ENCODE measurements at regions not wholly inside any gene's neighbourhood (a gene's known extent, or its start where the extent isn't known, plus 50 kb on each side); places are given as distances from the start of the nearest gene placed in this dataset.
A peak's percentile ranks its signal among the peaks of the same experiment; 100 is the strongest.
"Not testable (repeated sequence)": the region's sequence is repeated elsewhere in the genome, so short reads cannot be mapped to it uniquely, and the experiment has no call there.

- not testable (repeated sequence) for DNase-seq (ENCODE audit: low read depth)
These were observed 293.7 kb upstream of the PLGLB1 start for GRCh38 chr2:87315183-87315902.

- DNase-seq (ENCODE audit: low read depth): not testable (repeated sequence)
These were observed 295.5 kb upstream of the PLGLB1 start for GRCh38 chr2:87317193-87317592.

- not testable (repeated sequence) for DNase-seq (ENCODE audit: low read depth)
These were observed 297.3 kb upstream of the PLGLB1 start for GRCh38 chr2:87318814-87319491.

DNA sequence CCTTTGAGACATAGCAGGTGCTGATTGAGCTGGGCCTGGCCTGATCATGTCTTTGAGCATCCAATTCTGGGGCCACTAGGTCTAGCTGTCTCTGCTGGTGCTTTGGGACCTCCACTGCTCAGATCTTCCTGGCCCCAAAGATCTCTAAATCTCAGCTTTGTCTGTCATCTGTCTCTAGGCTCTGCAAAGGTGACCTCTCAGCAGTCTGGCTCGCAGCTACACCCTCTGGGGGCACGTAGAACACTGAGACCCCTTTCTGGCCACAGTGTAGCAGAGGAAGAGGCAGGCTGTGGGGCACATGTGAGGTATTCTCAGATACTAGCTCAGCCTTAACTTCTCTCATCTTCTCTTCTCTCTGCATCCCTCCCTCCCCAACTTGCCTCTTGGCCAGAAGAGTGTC, 298.1 kb upstream of the PLGLB1 start:
- not testable (repeated sequence) for DNase-seq (ENCODE audit: low read depth)

GRCh38 chr2:87321201-87321600, 299.6 kb upstream of the PLGLB1 start:
- DNase-seq (ENCODE audit: low read depth): not testable (repeated sequence)

DNA sequence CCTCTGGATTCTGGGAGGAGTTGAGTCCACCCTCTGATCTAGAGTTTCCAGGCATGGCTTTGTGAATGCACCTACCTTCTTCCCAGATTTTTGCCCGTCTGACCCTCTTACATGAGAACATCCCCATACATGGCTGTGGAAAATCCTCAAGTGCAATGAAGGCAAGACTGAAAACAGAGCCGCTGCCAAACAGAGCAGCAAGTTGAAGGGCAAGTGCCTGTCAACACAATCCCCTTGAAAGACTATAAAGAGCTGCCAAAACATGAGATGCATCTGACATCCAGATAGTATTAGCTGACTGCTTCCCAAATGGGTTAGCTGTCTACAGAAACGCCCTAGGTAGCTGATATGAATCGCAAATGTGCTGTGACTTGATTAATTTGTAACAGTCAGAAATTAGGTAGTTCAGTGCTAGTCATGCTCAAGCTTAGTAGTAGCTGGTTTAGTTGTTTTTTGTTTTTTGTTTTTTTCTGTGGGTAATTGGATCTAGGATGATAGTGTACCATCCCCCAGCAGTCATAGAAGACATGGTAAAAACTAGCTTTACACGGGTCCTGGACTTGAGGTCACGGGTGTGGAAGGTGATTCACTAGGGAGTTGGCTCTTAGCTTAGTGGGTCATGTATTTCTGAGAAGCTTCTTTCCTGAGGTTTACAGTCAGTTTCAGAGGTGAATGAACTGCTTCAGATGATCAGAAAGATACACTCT, 302.8 kb upstream of the PLGLB1 start:
- DNase-seq (ENCODE audit: low read depth): not testable (repeated sequence)

GRCh38 chr2:87325042-87325910, 303.6 kb upstream of the PLGLB1 start:
- DNase-seq (ENCODE audit: low read depth): not testable (repeated sequence)

GRCh38 chr2:87325911-87326294, 304.3 kb upstream of the PLGLB1 start:
- not testable (repeated sequence) for DNase-seq (ENCODE audit: low read depth)

DNA sequence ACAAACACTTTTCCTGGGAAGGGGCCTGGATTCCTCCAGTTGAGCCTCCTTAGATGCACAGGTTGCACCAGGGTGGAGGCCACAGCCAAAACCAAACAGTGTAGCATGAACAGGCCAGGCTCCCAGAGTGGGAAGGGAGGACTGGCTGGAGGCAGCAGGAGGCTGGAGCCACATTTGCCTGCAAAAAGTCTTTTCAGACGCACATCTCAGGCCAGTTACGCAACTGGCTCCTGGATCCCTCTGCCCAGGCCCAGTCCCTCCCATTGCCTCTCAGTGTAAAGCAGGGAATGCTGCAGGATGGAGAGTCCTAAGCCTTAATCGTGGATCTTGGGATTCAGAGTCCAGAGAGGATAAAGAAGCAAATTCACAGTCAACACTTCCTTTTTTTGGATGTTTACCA, 305.1 kb upstream of the PLGLB1 start:
- DNase-seq (ENCODE audit: low read depth): not testable (repeated sequence)

GRCh38 chr2:87327648-87328371, 306.2 kb upstream of the PLGLB1 start:
- DNase-seq (ENCODE audit: low read depth): not testable (repeated sequence)

DNA sequence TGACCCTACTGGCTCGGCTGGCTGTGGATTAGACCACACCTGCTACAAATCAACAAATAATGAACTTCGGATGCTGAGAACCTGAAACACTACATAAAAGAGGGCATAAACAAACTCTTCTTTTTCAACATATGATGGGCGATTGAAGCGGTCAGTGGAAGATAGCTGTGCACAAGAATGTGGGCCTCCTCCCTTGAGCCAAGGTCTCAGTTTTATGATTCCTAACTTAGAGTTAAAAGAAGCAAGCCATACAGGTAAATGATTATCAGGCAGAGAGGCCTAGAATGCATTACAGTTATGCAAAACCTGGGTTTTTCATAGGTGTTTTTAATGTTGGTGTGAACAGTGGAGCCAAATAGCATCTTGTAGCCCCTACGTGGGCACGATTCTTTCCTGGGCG, 307.9 kb upstream of the PLGLB1 start:
- not testable (repeated sequence) for DNase-seq (ENCODE audit: low read depth)

- DNase-seq (ENCODE audit: low read depth): not testable (repeated sequence)
These were observed 308.8 kb upstream of the PLGLB1 start for GRCh38 chr2:87330486-87330885.

DNA sequence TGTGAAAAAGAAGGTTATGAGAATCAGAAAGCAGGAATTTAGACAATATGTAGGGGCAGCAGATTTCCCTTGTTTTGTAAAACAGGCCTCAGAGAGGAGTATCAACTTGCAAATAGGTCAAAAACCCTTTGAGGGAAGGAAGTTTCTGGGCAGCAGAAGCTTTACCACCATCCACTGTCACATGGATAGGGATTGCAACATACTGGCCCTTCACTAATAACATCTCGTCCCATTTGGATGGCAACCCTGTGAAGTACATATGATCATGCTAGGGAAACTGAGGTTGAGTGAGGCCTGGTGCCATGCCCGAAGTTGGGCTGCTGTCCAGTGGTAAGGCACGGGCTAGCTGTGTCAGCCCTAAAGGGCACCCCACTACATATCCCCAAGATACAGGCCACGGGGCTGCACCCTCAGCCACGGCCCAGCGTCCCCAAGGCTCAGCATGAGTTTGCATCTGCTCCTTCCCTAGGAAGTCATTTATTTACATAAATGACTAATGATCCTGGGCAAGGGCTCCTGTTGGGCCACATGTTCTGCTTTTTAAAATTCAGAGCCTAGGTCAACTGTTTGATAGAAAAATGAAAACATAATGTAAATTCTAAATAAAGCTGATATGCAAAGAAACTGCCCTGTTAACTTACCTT, 310.4 kb upstream of the PLGLB1 start:
- DNase-seq (ENCODE audit: low read depth): not testable (repeated sequence)

- not testable (repeated sequence) for DNase-seq (ENCODE audit: low read depth)
These were observed 313.2 kb upstream of the PLGLB1 start for GRCh38 chr2:87334888-87335287.

DNA sequence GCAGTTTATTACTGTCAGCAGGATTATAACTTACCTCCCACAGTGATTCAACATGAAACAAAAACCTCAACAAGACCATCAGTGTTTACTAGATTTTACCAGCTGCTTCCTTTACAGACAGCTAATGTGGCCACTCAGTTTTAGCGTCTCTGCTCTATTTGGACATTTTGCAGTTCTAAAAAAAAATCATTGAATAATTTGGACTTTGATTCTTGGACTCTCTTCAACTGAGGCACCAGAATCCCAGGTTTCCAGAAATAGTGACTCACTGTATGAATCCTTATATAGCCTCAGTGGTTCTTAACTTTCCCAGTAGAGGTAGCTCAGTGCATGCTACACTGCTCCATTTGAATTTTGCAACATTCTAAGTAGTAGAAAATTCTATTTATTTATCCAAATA, 317.4 kb upstream of the PLGLB1 start:
- DNase-seq (ENCODE audit: low read depth): not testable (repeated sequence)

DNA sequence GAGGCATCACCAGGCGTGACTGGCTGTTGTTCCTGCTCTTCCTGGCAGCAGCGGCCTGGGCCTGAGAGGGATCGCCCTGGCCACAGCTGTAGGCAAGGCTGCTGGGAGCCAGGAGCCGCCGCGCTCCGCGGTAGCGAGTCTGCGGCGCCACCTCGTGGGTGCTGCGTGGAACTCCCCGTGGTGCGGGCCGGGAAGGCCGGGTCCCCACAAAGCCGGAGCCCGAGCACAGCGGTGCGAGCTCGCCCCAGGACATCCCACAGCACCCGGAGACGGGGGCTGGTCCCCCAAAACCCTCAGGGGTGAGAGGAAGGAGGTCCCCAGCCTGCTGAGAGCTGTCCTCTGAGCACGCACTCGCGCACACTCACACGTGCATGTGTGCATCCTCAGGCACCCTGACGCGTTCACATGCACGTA, 320.0 kb upstream of the PLGLB1 start:
- peak; percentile 14 for DNase-seq (ENCODE audit: low read depth)

DNA sequence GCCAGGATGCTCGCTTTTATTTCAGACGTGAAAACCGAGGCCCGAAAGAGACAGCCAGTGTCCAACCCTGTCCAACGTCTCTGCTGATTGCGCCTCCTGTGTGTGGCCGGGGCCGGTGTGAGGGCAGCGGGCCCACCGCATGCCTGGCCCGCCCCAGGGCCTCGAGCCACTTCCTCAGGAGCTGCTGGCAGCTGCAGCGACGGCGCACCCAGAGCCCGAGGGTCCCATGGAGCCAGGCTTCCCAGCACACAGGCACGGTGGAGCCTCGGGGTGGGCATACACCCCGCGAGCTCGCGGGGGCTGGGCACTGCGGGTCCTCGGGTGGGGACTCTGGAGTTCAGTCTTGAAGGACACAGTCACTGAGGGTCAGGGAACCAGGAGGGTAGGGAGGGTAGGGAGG, 320.5 kb upstream of the PLGLB1 start:
- DNase-seq (ENCODE audit: low read depth): not testable (repeated sequence)

GRCh38 chr2:87343347-87343746, 321.7 kb upstream of the PLGLB1 start:
- not testable (repeated sequence) for DNase-seq (ENCODE audit: low read depth)

DNA sequence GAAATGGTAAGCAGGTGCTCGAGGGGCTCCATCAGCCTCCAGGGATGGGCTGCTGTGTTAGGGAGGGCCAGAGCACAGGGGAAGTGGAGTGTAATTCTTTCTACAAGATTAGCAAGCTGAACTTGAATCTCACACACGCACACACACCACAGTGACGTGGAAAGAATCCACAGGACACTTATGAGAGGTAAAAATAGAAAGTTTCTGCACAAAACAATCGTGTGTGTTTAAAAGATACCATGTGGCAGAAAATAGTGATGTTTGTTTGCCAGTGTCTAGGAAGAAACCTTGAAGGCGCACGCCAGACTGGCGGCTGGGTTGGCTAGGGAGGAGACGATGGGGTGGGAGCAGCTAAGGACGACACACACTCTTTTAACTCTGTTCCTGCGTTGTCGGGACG, 323.6 kb upstream of the PLGLB1 start:
- DNase-seq (ENCODE audit: low read depth): not testable (repeated sequence)

- DNase-seq (ENCODE audit: low read depth): not testable (repeated sequence)
These were observed 326.9 kb upstream of the PLGLB1 start for GRCh38 chr2:87348556-87348955.

- DNase-seq (ENCODE audit: low read depth): not testable (repeated sequence)
These were observed 327.4 kb upstream of the PLGLB1 start for GRCh38 chr2:87349006-87349405.
